ENCODE measurements at regions not wholly inside any gene's neighbourhood (a gene's known extent, or its start where the extent isn't known, plus 50 kb on each side); places are given as distances from the start of the nearest gene placed in this dataset.

GRCh38 chr1:213821943-213822334, 165.8 kb upstream of the PROX1 start:
- TF ChIP-seq CTCF (optimal IDR thresholded peaks at IDR 0.05 in 1 of 3, IDR thresholded peaks at IDR 0.05 in 1 of 3, conservative IDR thresholded peaks at IDR 0.05 in 1 of 3; ENCODE audit: extremely low read depth in 1 of 3, insufficient read depth in 2 of 3, low read length in 3 of 3) (no peak), EZH2 (IDR thresholded peaks at IDR 0.05; ENCODE audit: low read length) (no peak)
